ENCODE measurements at regions not wholly inside any gene's neighbourhood (a gene's known extent, or its start where the extent isn't known, plus 50 kb on each side); places are given as distances from the start of the nearest gene placed in this dataset.
"Not testable (repeated sequence)": the region's sequence is repeated elsewhere in the genome, so short reads cannot be mapped to it uniquely, and the experiment has no call there.

DNA sequence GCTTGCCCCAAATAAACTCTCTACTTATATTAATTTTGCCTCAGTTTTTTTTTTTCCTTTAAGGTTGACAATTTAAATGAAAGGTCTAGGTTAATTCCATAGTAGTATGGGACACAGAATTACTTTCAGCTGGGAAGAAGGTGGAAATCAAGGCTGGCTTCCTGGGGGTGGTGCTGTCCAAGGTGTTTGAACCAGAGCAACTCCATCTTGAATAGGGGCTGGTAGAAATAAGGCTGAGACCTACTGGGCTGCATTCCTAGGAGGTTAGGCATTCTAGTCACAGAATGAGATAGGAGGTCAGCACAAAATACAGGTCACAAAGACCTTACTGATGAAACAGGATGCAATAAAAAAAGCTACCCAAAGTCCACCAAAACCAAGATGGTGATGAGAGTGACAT is 1190.8 kb upstream of the AUTS2 start:
- H3K4me2 ChIP-seq (ENCODE audit: unreplicated experiment), result no peak overlapping the region
- no peaks in the 10 kb centered on the region for H3K9me3 ChIP-seq (ENCODE audit: low read depth)
- no peak overlapping the region for H2AFZ ChIP-seq
- in situ Hi-C loops (cut with MboI), result no loop called here
- H4K20me1 ChIP-seq (ENCODE audit: insufficient read depth), result no peaks in the 10 kb centered on the region
- no peaks in the 10 kb centered on the region for H3F3A ChIP-seq (ENCODE audit: insufficient read depth)
- no peak overlapping the region for H3K27ac ChIP-seq
- no peaks in the 10 kb centered on the region for H3K9me2 ChIP-seq (ENCODE audit: insufficient read depth)
- no peaks in the 10 kb centered on the region for H3K79me2 ChIP-seq (ENCODE audit: insufficient read depth)
- H3K9ac ChIP-seq, result no peak overlapping the region
- no peak for DNase-seq
- no peak for TF ChIP-seq EZH2 (IDR thresholded peaks at IDR 0.05; ENCODE audit: insufficient read depth, poor library complexity, severe bottlenecking)
- no peak overlapping the region for H3K4me3 ChIP-seq
- H3K4me1 ChIP-seq (ENCODE audit: insufficient read depth), result no peaks in the 10 kb centered on the region
- no peaks in the 10 kb centered on the region for H3K36me3 ChIP-seq (ENCODE audit: low read depth)
- H3K27me3 ChIP-seq (replicated peaks; ENCODE audit: insufficient read depth), result no peaks in the 10 kb centered on the region

- no peak for DNase-seq
- Histone ChIP-seq H3K36me3 (ENCODE audit: low read depth) (no peaks in the 10 kb centered on the region), H3K9me2 (ENCODE audit: insufficient read depth) (no peaks in the 10 kb centered on the region), H3K27ac (no peak overlapping the region), H2AFZ (no peak overlapping the region), H3K4me1 (ENCODE audit: insufficient read depth) (no peaks in the 10 kb centered on the region), H3K9ac (no peak overlapping the region), H3K9me3 (ENCODE audit: low read depth) (no peaks in the 10 kb centered on the region), H3K27me3 (replicated peaks; ENCODE audit: insufficient read depth) (no peaks in the 10 kb centered on the region), H3K4me2 (ENCODE audit: unreplicated experiment) (no peak overlapping the region), H3F3A (ENCODE audit: insufficient read depth) (no peaks in the 10 kb centered on the region), H3K79me2 (ENCODE audit: insufficient read depth) (no peaks in the 10 kb centered on the region), H4K20me1 (ENCODE audit: insufficient read depth) (no peaks in the 10 kb centered on the region), H3K4me3 (no peak overlapping the region)
- WGBS, 2 experiments (ENCODE audit: low coverage in 1 of 2, low lambda C conversion rate in 2 of 2, missing lambda C conversion rate in 2 of 2), result 16 to 27% methylated on average over 1 of the region's 1 CpG
- TF ChIP-seq EZH2 (IDR thresholded peaks at IDR 0.05; ENCODE audit: insufficient read depth, poor library complexity, severe bottlenecking), result no peak
- TF ChIP-seq EZH2phosphoT487 (IDR thresholded peaks at IDR 0.05; ENCODE audit: insufficient read depth, low read depth), result no peak
- in situ Hi-C loops (cut with MboI), result no loop called here
Observed at GRCh38 chr7:68408873-68409272, 1189.4 kb upstream of the AUTS2 start.

- Histone ChIP-seq H2AFZ (no peak overlapping the region), H3K27ac (no peak overlapping the region), H3K4me1 (ENCODE audit: insufficient read depth) (no peaks in the 10 kb centered on the region), H3K4me3 (no peak overlapping the region), H3K79me2 (ENCODE audit: insufficient read depth) (no peaks in the 10 kb centered on the region), H3K9me3 (ENCODE audit: low read depth) (no peaks in the 10 kb centered on the region), H3K9me2 (ENCODE audit: insufficient read depth) (no peaks in the 10 kb centered on the region), H4K20me1 (ENCODE audit: insufficient read depth) (no peaks in the 10 kb centered on the region), H3K36me3 (ENCODE audit: low read depth) (no peaks in the 10 kb centered on the region), H3K9ac (no peak overlapping the region), H3K27me3 (replicated peaks; ENCODE audit: insufficient read depth) (no peaks in the 10 kb centered on the region), H3K4me2 (ENCODE audit: unreplicated experiment) (no peak overlapping the region), H3F3A (ENCODE audit: insufficient read depth) (no peaks in the 10 kb centered on the region)
- in situ Hi-C loops (cut with MboI), result no loop called here
- TF ChIP-seq EZH2phosphoT487 (IDR thresholded peaks at IDR 0.05; ENCODE audit: insufficient read depth, low read depth) (no peak), EZH2 (IDR thresholded peaks at IDR 0.05; ENCODE audit: insufficient read depth, poor library complexity, severe bottlenecking) (no peak)
- DNase-seq, result no peak
Observed at GRCh38 chr7:68409851-68410250, 1188.4 kb upstream of the AUTS2 start.

GRCh38 chr7:68410693-68411092 is 1187.6 kb upstream of the AUTS2 start:
- H3K9me2 ChIP-seq (ENCODE audit: insufficient read depth); in situ Hi-C loops (cut with MboI); H3K4me2 ChIP-seq (ENCODE audit: unreplicated experiment); H3K27me3 ChIP-seq (replicated peaks; ENCODE audit: insufficient read depth); H3K4me3 ChIP-seq; DNase-seq; H3K27ac ChIP-seq; H3K36me3 ChIP-seq (ENCODE audit: low read depth); H3K4me1 ChIP-seq (ENCODE audit: insufficient read depth); H3K9me3 ChIP-seq (ENCODE audit: low read depth); H2AFZ ChIP-seq; H3K9ac ChIP-seq; H3K79me2 ChIP-seq (ENCODE audit: insufficient read depth); H4K20me1 ChIP-seq (ENCODE audit: insufficient read depth); H3F3A ChIP-seq (ENCODE audit: insufficient read depth): not testable (repeated sequence)
- WGBS, 2 experiments (ENCODE audit: low coverage in 1 of 2, low lambda C conversion rate in 2 of 2, missing lambda C conversion rate in 2 of 2), result 52 to 58% methylated on average over 11 of the region's 11 CpGs

- Histone ChIP-seq H3K9me3 (ENCODE audit: low read depth) (no peaks in the 10 kb centered on the region), H3K4me3 (no peak overlapping the region), H3K27ac (no peak overlapping the region), H3K4me1 (ENCODE audit: insufficient read depth) (no peaks in the 10 kb centered on the region), H3K4me2 (ENCODE audit: unreplicated experiment) (no peak overlapping the region), H2AFZ (no peak overlapping the region), H3K79me2 (ENCODE audit: insufficient read depth) (no peaks in the 10 kb centered on the region), H3K36me3 (ENCODE audit: low read depth) (no peaks in the 10 kb centered on the region), H3K27me3 (replicated peaks; ENCODE audit: insufficient read depth) (no peaks in the 10 kb centered on the region), H3K9ac (no peak overlapping the region), H3F3A (ENCODE audit: insufficient read depth) (no peaks in the 10 kb centered on the region), H4K20me1 (ENCODE audit: insufficient read depth) (no peaks in the 10 kb centered on the region), H3K9me2 (ENCODE audit: insufficient read depth) (no peaks in the 10 kb centered on the region)
- DNase-seq, result no peak
- in situ Hi-C loops (cut with MboI), result no loop called here
- 27 to 39% methylated on average over 6 of the region's 6 CpGs for WGBS, 2 experiments (ENCODE audit: low coverage in 1 of 2, low lambda C conversion rate in 2 of 2, missing lambda C conversion rate in 2 of 2)
- no peak for TF ChIP-seq EZH2 (IDR thresholded peaks at IDR 0.05; ENCODE audit: insufficient read depth, poor library complexity, severe bottlenecking)
- no peak for TF ChIP-seq EZH2phosphoT487 (IDR thresholded peaks at IDR 0.05; ENCODE audit: insufficient read depth, low read depth)
Observed at GRCh38 chr7:68411742-68412141, 1186.5 kb upstream of the AUTS2 start.

Data from GM23248 (cell line).